Adrenal gland (tissue), 5 donors: ENCODE measurements at regions not wholly inside any gene's neighbourhood (a gene's known extent, or its start where the extent isn't known, plus 50 kb on each side); places are given as distances from the start of the nearest gene placed in this dataset.

Experiments
- POLR2A ChIP-seq, 2 donors: fragments of 450-650 bp; IDR thresholded peaks; one replicate each; pipeline ENCODE4 v1.6.1; 2017; ENCODE audit warnings: antibody characterized with exemption in 2 of 2, mild to moderate bottlenecking in 2 of 2, moderate library complexity in 1 of 2
- TF ChIP-seq, protein P1 (sequence below), 6 experiments: fragments of 450-650 bp in 4 of 6; fragments of 200-600 bp in 2 of 6; sonication (generic) in 1 of 6; IDR thresholded peaks; 1 replicate in 5 of 6; 2 replicates in 1 of 6; pipeline versions ENCODE4 v1.5.1 to v1.8.0; 2016 to 2021; ENCODE audit warnings: antibody characterized with exemption in 6 of 6, mild to moderate bottlenecking in 2 of 6, moderate library complexity in 1 of 6
- donor health status: DM: no; HTN: no; CAD: no.

- TF ChIP-seq, protein P1, sequence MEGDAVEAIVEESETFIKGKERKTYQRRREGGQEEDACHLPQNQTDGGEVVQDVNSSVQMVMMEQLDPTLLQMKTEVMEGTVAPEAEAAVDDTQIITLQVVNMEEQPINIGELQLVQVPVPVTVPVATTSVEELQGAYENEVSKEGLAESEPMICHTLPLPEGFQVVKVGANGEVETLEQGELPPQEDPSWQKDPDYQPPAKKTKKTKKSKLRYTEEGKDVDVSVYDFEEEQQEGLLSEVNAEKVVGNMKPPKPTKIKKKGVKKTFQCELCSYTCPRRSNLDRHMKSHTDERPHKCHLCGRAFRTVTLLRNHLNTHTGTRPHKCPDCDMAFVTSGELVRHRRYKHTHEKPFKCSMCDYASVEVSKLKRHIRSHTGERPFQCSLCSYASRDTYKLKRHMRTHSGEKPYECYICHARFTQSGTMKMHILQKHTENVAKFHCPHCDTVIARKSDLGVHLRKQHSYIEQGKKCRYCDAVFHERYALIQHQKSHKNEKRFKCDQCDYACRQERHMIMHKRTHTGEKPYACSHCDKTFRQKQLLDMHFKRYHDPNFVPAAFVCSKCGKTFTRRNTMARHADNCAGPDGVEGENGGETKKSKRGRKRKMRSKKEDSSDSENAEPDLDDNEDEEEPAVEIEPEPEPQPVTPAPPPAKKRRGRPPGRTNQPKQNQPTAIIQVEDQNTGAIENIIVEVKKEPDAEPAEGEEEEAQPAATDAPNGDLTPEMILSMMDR (IDR thresholded peaks at IDR 0.05), result no peak
- no peak for TF ChIP-seq POLR2A (IDR thresholded peaks at IDR 0.05)
Measured at GRCh38 chr18:66687635-66688034, 83.7 kb upstream of the CDH19 start.
